OCI-LY3 (cell line): ENCODE measurements at regions not wholly inside any gene's neighbourhood (a gene's known extent, or its start where the extent isn't known, plus 50 kb on each side); places are given as distances from the start of the nearest gene placed in this dataset.

Source experiments
- H2AFZ ChIP-seq: fragments of 200-600, 300-600 bp; shearing (Covaris generic); 2 replicates; pipeline ENCODE4 v1.6.0; 2014; ENCODE audit warnings: antibody characterized with exemption, low read depth, low read length
- H3K27ac ChIP-seq: fragments of 200-600, 300-600 bp; sonication (generic); 2 replicates; pipeline ENCODE4 v1.5.1; 2014; ENCODE audit warnings: mild to moderate bottlenecking, low read length, moderate library complexity, mixed read lengths
- H3K27me3 ChIP-seq: fragments of 200-600, 300-600 bp; sonication (generic); 2 replicates; pipeline ENCODE4 v1.6.1; 2014; ENCODE audit warnings: low read depth, low read length, mixed read lengths
- H3K36me3 ChIP-seq: fragments of 200-600, 300-600 bp; sonication (generic); replicated peaks from 2 replicates; pipeline ENCODE3; 2014; ENCODE audit warnings: low read depth, low read length, mixed read lengths
- H3K4me1 ChIP-seq: fragments of 300-600, 200-600 bp; sonication (generic); 2 replicates; pipeline ENCODE4 v1.6.1; 2014; ENCODE audit warnings: low read length, mixed read lengths
- H3K4me2 ChIP-seq: fragments of 200-600, 300-600 bp; sonication (generic); 2 replicates; pipeline ENCODE4 v1.6.1; 2014; ENCODE audit warnings: low read length, mixed read lengths
- H3K4me3 ChIP-seq: fragments of 300-600, 200-600 bp; sonication (generic); 2 replicates; pipeline ENCODE4 v1.5.1; 2014; ENCODE audit warnings: antibody characterized with exemption, mild to moderate bottlenecking, low read length, moderate library complexity
- H3K79me2 ChIP-seq: fragments of 300-600, 200-600 bp; shearing (Covaris generic); 2 replicates; pipeline ENCODE4 v1.6.1; 2014; ENCODE audit warnings: mild to moderate bottlenecking, low read length, mixed read lengths
- H3K9ac ChIP-seq: fragments of 300-600, 200-600 bp; shearing (Covaris generic); 2 replicates; pipeline ENCODE4 v1.6.0; 2014; ENCODE audit warnings: mild to moderate bottlenecking, low read length, moderate library complexity
- H3K9me3 ChIP-seq: fragments of 200-600, 300-600 bp; shearing (Covaris generic); 2 replicates; pipeline ENCODE4 v1.6.1; 2014; ENCODE audit warnings: low read length, mixed read lengths; ENCODE audit not compliant: insufficient read depth
- H4K20me1 ChIP-seq: fragments of 200-600, 300-600 bp; sonication (generic); 2 replicates; pipeline ENCODE4 v1.6.1; 2016; ENCODE audit warnings: low read length, mixed read lengths; ENCODE audit not compliant: insufficient read depth
- CTCF ChIP-seq: fragments of 200-600, 300-600 bp; sonication (generic); IDR thresholded peaks from 2 replicates; pipeline ENCODE4 v1.5.1; 2014; ENCODE audit warnings: antibody characterized with exemption, low read length, low read depth
- EZH2phosphoT487 ChIP-seq: fragments of 200-600 bp; shearing (Covaris generic); IDR thresholded peaks from 2 replicates; pipeline ENCODE4 v1.6.1; 2018; ENCODE audit warnings: antibody characterized with exemption, mixed run types, low read depth

GRCh38 chr4:112007391-112007790 lies 137.9 kb upstream of the FAM241A start:
- TF ChIP-seq CTCF (no peak), EZH2phosphoT487 (no peak)
- Histone ChIP-seq H4K20me1 (no peaks in the 10 kb centered on the region), H3K27ac (no peak overlapping the region), H2AFZ (no peak overlapping the region), H3K4me2 (no peak overlapping the region), H3K27me3 (no peaks in the 10 kb centered on the region), H3K36me3 (no peaks in the 10 kb centered on the region), H3K9ac (no peak overlapping the region), H3K4me3 (no peak overlapping the region), H3K79me2 (no peaks in the 10 kb centered on the region), H3K9me3 (no peaks in the 10 kb centered on the region), H3K4me1 (peaks cover 4% of the 10 kb centered on the region)

GRCh38 chr4:112015960-112016359 lies 129.3 kb upstream of the FAM241A start:
- Histone ChIP-seq H3K4me3 (no peak overlapping the region), H3K27ac (no peak overlapping the region)

GRCh38 chr4:112023402-112023950 lies 121.8 kb upstream of the FAM241A start:
- Histone ChIP-seq H3K4me2 (no peak overlapping the region), H3K9ac (no peak overlapping the region)
- TF ChIP-seq EZH2phosphoT487 = no peak
- TF ChIP-seq CTCF = no peak

More at GRCh38 chr4:112015960-112016359, 129.3 kb upstream of the FAM241A start:
- Histone ChIP-seq H4K20me1 (no peaks in the 10 kb centered on the region), H3K4me2 (no peak overlapping the region), H3K79me2 (no peaks in the 10 kb centered on the region), H3K9me3 (no peaks in the 10 kb centered on the region), H3K27me3 (no peaks in the 10 kb centered on the region), H3K36me3 (no peaks in the 10 kb centered on the region), H2AFZ (no peak overlapping the region), H3K9ac (no peak overlapping the region), H3K4me1 (no peaks in the 10 kb centered on the region)
- no peak for TF ChIP-seq EZH2phosphoT487
- TF ChIP-seq CTCF = no peak

GRCh38 chr4:112026058-112026457 lies 119.2 kb upstream of the FAM241A start:
- H3K27ac ChIP-seq = peak overlapping the region; percentile 94
- peak overlapping the region; percentile 41 for H3K4me2 ChIP-seq

More at GRCh38 chr4:112023402-112023950, 121.8 kb upstream of the FAM241A start:
- H3K4me3 ChIP-seq = no peak overlapping the region
- peaks cover 28% of the 10 kb centered on the region for H3K4me1 ChIP-seq
- peaks cover 17% of the 10 kb centered on the region for H3K36me3 ChIP-seq
- no peaks in the 10 kb centered on the region for H4K20me1 ChIP-seq
- H3K27me3 ChIP-seq = no peaks in the 10 kb centered on the region
- H3K9me3 ChIP-seq = peaks cover 5% of the 10 kb centered on the region; the same call in 1 of the 2 replicates
- H3K79me2 ChIP-seq = no peaks in the 10 kb centered on the region
- H3K27ac ChIP-seq = no peak overlapping the region
- no peak overlapping the region for H2AFZ ChIP-seq

More at GRCh38 chr4:112026058-112026457, 119.2 kb upstream of the FAM241A start:
- H3K9ac ChIP-seq = peak overlapping the region; percentile 56
- no peak for TF ChIP-seq EZH2phosphoT487
- no peak for TF ChIP-seq CTCF
- H2AFZ ChIP-seq = 0 out of 2 replicates have a peak overlapping the region, but pooled peaks have one; percentile 4
- H3K27me3 ChIP-seq = no peaks in the 10 kb centered on the region
- peak overlapping the region; percentile 25 for H3K4me3 ChIP-seq
- peaks cover 18% of the 10 kb centered on the region for H3K36me3 ChIP-seq
- H3K79me2 ChIP-seq = no peaks in the 10 kb centered on the region
- H3K4me1 ChIP-seq = peaks cover 41% of the 10 kb centered on the region
- no peaks in the 10 kb centered on the region for H4K20me1 ChIP-seq
- peaks cover 6% of the 10 kb centered on the region; the same call in 1 of the 2 replicates for H3K9me3 ChIP-seq
